OCI-LY1 (cell line): ENCODE measurements at regions not wholly inside any gene's neighbourhood (a gene's known extent, or its start where the extent isn't known, plus 50 kb on each side); places are given as distances from the start of the nearest gene placed in this dataset.

ENCODE experiments used
- H2AFZ ChIP-seq: fragments of 200-600 bp; sonication (generic), shearing (Covaris generic); 2 replicates; pipeline ENCODE4 v1.6.0; 2014; ENCODE audit warnings: antibody characterized with exemption, mild to moderate bottlenecking, low read length
- H3F3A ChIP-seq: fragments of 200-600 bp; sonication (generic), shearing (Covaris generic); 2 replicates; pipeline ENCODE4 v1.6.0; 2014; ENCODE audit warnings: mild to moderate bottlenecking, antibody characterized with exemption, low read length, moderate library complexity; ENCODE audit not compliant: insufficient read depth
- H3K27ac ChIP-seq: fragments of 200-600 bp; sonication (generic); 2 replicates; pipeline ENCODE4 v1.5.1; 2014; ENCODE audit warnings: low read length, mixed run types, mild to moderate bottlenecking, low read depth; ENCODE audit not compliant: poor library complexity, severe bottlenecking
- H3K27me3 ChIP-seq: fragments of 200-600 bp; sonication (generic); 2 replicates; pipeline ENCODE4 v1.6.0; 2014; ENCODE audit warnings: antibody characterized with exemption, mild to moderate bottlenecking, low read length, moderate library complexity; ENCODE audit not compliant: insufficient read depth
- H3K36me3 ChIP-seq: fragments of 200-600 bp; sonication (generic); 2 replicates; pipeline ENCODE4 v1.6.1; 2014; ENCODE audit warnings: mild to moderate bottlenecking, antibody characterized with exemption, low read length, moderate library complexity, mixed read lengths; ENCODE audit not compliant: insufficient read depth
- H3K4me1 ChIP-seq: fragments of 200-600 bp; sonication (generic); 2 replicates; pipeline ENCODE4 v1.5.1; 2014; ENCODE audit warnings: mild to moderate bottlenecking, low read length, moderate library complexity; ENCODE audit not compliant: insufficient read depth, severe bottlenecking
- H3K4me2 ChIP-seq: fragments of 200-600 bp; sonication (generic), shearing (Covaris generic); 2 replicates; pipeline ENCODE4 v1.6.1; 2014; ENCODE audit warnings: low read length
- H3K4me3 ChIP-seq: fragments of 200-600 bp; sonication (generic); 2 replicates; pipeline ENCODE4 v1.5.1; 2014; ENCODE audit warnings: low read length, low read depth, mild to moderate bottlenecking, mixed read lengths; ENCODE audit not compliant: poor library complexity, severe bottlenecking
- H3K79me2 ChIP-seq: fragments of 200-600 bp; shearing (Covaris generic); 2 replicates; pipeline ENCODE4 v1.6.1; 2016; ENCODE audit warnings: mixed run types, low read length, mixed read lengths; ENCODE audit not compliant: insufficient read depth
- H3K9ac ChIP-seq: fragments of 200-600 bp; sonication (generic), shearing (Covaris generic); 2 replicates; pipeline ENCODE4 v1.6.1; 2014; ENCODE audit warnings: mild to moderate bottlenecking, low read length, mixed read lengths
- H3K9me2 ChIP-seq: fragments of 200-600 bp; sonication (generic), shearing (Covaris generic); 2 replicates; pipeline ENCODE4 v1.6.1; 2014; ENCODE audit warnings: low read depth, mild to moderate bottlenecking, low read length, mixed read lengths
- H3K9me3 ChIP-seq: fragments of 200-600 bp; shearing (Covaris generic); 2 replicates; pipeline ENCODE4 v1.6.1; 2014; ENCODE audit warnings: low read length, mixed read lengths
- H4K20me1 ChIP-seq: fragments of 200-600 bp; sonication (generic), shearing (Covaris generic); 2 replicates; pipeline ENCODE4 v1.6.0; 2016; ENCODE audit warnings: mild to moderate bottlenecking, low read length; ENCODE audit not compliant: insufficient read depth
- EZH2 ChIP-seq: fragments of 200-600 bp; sonication (generic), shearing (Covaris generic); IDR thresholded peaks from 2 replicates; pipeline ENCODE4 v1.8.0; 2017; ENCODE audit warnings: borderline replicate concordance, mixed run types, mild to moderate bottlenecking, antibody characterized with exemption, low read length, moderate library complexity, mixed read lengths
- TF ChIP-seq, protein P1 (sequence below): fragments of 200-600 bp; sonication (generic), shearing (Covaris generic); IDR thresholded peaks from 2 replicates; pipeline ENCODE4 v1.5.1; 2017; ENCODE audit warnings: mild to moderate bottlenecking, antibody characterized with exemption, low read length, moderate library complexity, mixed read lengths

DNA sequence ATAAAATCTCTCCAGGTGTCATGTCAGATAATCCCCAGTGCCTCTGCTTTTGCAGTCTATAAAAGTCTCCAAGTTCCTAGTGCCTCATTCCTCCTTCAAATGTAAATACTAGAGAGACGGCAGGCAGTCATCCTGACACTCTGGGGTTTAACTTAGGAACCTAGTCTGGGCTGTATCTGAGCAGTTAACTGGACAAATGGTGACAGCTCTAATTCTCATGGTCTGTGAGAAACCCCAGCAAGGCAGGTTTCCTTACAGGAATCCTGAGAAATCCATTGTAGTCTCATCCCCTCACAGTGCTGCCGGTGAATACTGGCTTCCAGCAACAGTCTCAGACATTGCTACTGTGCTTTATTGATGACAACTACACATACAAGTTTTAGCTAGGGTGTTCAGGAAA, 246.8 kb downstream of the SNCA start:
- no peaks in the 10 kb centered on the region for H3F3A ChIP-seq
- H3K9ac ChIP-seq = no peak overlapping the region
- no peaks in the 10 kb centered on the region for H3K9me3 ChIP-seq
- no peak overlapping the region for H2AFZ ChIP-seq
- no peaks in the 10 kb centered on the region for H4K20me1 ChIP-seq
- no peaks in the 10 kb centered on the region for H3K79me2 ChIP-seq
- H3K36me3 ChIP-seq = no peaks in the 10 kb centered on the region
- H3K27me3 ChIP-seq = no peaks in the 10 kb centered on the region
- H3K4me2 ChIP-seq = no peak overlapping the region
- no peaks in the 10 kb centered on the region for H3K4me1 ChIP-seq
- H3K4me3 ChIP-seq = no peak overlapping the region
- H3K27ac ChIP-seq = no peak overlapping the region
- TF ChIP-seq, protein P1, sequence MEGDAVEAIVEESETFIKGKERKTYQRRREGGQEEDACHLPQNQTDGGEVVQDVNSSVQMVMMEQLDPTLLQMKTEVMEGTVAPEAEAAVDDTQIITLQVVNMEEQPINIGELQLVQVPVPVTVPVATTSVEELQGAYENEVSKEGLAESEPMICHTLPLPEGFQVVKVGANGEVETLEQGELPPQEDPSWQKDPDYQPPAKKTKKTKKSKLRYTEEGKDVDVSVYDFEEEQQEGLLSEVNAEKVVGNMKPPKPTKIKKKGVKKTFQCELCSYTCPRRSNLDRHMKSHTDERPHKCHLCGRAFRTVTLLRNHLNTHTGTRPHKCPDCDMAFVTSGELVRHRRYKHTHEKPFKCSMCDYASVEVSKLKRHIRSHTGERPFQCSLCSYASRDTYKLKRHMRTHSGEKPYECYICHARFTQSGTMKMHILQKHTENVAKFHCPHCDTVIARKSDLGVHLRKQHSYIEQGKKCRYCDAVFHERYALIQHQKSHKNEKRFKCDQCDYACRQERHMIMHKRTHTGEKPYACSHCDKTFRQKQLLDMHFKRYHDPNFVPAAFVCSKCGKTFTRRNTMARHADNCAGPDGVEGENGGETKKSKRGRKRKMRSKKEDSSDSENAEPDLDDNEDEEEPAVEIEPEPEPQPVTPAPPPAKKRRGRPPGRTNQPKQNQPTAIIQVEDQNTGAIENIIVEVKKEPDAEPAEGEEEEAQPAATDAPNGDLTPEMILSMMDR = no peak
- TF ChIP-seq EZH2 = no peak
- H3K9me2 ChIP-seq = no peaks in the 10 kb centered on the region

DNA sequence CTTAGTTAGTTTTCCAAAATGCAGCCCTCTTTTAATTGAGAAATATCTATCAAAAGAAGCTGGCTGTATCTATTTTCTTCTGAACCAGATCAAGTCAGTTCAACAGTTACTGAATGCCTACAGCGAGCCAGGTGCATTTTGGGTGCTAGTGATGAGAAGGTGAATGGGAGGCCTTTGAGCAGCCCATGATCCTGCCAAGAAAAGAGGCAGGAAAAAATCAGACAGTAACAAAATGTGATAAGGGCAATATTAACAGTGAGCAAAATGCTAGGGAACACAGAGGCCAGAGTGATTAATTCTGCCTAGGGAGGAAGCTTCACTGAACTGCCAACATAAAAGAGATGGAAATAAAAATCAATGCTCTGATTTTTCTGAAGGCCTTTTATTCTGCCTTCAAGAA, 248.5 kb downstream of the SNCA start:
- Histone ChIP-seq H3K9ac (no peak overlapping the region), H3K4me3 (no peak overlapping the region), H3K4me2 (no peak overlapping the region), H3K27me3 (no peaks in the 10 kb centered on the region), H3K9me3 (no peaks in the 10 kb centered on the region), H2AFZ (no peak overlapping the region), H3K9me2 (no peaks in the 10 kb centered on the region), H3K79me2 (no peaks in the 10 kb centered on the region), H3K4me1 (no peaks in the 10 kb centered on the region), H3F3A (no peaks in the 10 kb centered on the region), H3K36me3 (no peaks in the 10 kb centered on the region), H4K20me1 (no peaks in the 10 kb centered on the region), H3K27ac (no peak overlapping the region)
- TF ChIP-seq, protein P1 = no peak
- no peak for TF ChIP-seq EZH2

DNA sequence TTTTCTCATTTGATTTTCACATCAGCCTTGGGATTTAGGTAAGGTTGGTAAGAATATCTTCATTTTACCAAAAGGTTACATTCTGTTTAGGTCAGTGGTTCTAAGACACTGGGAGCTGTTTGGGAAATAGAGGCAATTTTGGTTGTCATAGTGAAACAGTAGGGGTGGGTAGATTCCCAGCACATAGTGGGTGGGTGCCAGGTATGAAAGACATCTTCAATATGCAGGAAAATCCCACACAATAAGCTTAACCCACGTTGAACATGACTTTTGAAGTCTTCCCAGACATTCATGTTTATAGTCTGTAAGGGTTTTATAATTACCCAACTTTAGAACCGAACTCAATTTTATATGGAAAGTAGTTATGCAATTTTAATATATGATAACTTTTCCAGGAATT, 249.6 kb downstream of the SNCA start:
- Histone ChIP-seq H3K27ac (no peak overlapping the region), H3K4me1 (no peaks in the 10 kb centered on the region), H3K4me2 (no peak overlapping the region), H3K9ac (no peak overlapping the region), H4K20me1 (no peaks in the 10 kb centered on the region), H3K9me3 (no peaks in the 10 kb centered on the region), H3K9me2 (no peaks in the 10 kb centered on the region), H3F3A (no peaks in the 10 kb centered on the region), H2AFZ (no peak overlapping the region), H3K4me3 (no peak overlapping the region), H3K79me2 (no peaks in the 10 kb centered on the region), H3K27me3 (no peaks in the 10 kb centered on the region), H3K36me3 (no peaks in the 10 kb centered on the region)
- TF ChIP-seq, protein P1 = no peak
- no peak for TF ChIP-seq EZH2
